DMS114 treated with DMSO at 0.1 percent for 48 hours (cell line): ENCODE measurements at regions not wholly inside any gene's neighbourhood (a gene's known extent, or its start where the extent isn't known, plus 50 kb on each side); places are given as distances from the start of the nearest gene placed in this dataset.

Experiments
- DNase-seq: peaks from one replicate; lab custom pipeline; 2025; ENCODE audit not compliant: unreplicated experiment; lab: John Stamatoyannopoulos, UW

DNA sequence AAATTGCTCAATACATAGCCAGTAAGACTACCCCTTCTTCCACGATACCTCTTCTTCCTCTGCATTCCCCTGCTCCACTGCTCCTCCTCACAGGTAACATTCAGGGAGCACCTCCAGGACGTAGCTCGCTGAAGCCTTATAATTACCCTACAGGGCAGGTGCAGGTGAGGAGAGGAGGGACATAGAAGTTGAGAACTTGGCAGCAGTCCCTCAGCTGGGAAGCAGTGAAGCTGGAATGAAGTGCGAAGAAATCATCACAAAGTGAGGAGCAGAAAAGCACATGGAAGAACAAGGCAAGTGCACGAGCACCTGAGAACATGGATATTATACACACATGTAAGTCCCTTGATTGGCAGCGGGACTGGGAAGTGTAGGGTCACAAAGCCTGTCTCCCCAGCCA lies 118.2 kb downstream of the HSD17B3 start:
- DNase-seq = no peak

DNA sequence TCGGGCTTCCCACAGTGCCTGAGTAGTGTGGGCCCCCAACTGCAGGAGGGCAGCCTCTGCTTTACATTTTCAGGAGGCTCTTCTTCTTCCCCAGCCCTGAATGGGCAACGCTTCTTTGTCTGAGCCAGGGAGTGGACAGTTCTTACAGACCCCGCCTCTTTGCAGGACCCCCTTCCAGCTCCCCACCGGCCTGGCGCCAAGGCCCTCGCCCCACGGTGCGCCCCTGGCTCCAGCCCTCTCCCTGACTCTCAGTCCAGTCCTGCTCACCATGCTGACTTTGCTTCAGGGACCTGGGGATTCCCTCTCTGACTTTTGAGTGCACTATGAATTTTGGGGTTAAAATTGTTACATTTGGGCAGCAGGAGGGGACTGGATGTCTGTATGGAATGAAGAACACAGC lies 123.8 kb downstream of the HSD17B3 start:
- DNase-seq = no peak

DNA sequence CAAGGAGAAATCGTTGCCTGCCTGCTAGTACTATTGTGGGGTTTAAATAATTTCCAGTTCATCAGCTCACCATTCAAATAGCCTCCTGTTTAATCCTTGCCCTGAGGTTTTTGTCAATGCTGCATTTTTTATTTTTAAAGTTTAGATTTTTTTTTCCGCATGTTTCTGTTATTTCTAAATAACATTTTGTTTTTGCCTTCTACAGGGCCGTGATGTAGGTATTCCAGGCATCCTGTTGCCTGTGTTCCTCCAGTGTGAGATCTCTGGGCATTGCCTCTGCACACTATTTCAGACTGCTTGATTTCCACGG lies 124.3 kb downstream of the HSD17B3 start:
- DNase-seq = no peak

DNA sequence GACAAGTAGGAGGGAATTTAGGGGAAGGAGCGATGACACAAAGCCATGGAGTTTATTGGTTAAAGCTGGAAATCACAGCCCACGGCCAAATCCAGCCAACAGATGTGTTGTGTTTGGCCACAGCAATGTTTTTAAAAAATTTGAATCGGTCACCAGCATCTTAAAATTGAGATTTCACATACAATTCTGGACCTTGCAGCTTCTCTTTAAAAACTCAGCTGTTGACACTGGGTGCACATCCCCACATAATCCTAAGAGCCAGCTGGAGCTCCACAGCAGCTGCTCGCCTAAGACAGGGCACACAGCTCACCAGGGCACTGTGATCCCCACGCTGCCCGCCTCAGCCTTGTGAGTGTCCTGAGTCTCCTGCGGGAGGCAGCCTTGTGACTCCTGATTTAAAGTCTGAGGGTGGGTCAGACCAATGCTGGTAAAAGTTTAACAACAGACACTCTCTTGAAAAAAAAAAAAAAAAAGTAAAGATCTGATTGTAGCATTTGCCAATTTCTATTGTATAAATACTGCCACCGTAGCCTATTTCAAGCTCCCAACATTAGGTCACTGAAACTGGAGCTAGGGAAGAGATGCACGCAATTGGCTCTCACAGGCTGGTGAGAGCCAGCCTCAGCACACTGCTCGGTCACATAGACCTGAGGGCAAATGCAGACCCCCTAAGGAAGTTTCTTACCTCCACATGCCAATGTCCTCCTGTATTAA lies 124.8 kb downstream of the HSD17B3 start:
- DNase-seq = no peak

DNA sequence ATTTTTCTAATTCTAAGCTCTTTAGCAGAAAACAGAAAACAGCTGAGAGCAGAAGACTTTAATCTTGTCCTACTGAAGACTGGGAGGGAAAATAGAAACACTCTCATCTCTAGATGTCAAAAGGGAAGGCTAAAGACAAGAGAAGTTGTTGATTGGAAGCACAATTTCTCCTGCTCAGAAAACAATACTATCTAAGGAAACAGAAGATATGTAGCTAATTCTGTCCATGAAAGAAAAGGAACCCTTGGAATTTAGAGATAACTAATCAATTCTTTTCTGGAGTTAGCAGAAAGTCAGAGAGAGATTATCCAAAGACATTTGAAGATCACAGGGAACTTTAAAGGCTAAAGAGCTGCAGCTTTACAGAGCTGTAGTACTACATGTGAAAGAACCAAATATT lies 126.2 kb downstream of the HSD17B3 start:
- DNase-seq = no peak

DNA sequence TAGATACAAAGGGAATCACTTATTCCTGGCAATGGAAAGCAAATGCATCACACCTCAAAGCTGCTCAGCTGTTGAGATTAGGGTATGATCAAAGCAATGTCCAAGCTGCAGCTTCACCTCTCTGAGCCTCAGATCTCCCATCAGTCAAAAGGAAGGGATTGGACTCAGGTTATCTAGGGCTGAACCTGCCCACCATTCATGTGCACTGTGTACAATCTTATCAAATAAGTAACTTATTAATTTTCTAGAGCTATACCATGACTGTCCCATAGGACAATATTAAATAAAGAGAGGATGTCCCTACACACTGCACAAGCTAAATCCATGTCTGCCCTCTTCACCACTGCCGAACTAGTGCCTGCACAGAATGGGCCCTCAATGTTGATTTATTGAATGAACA lies 127.0 kb downstream of the HSD17B3 start:
- DNase-seq = no peak

DNA sequence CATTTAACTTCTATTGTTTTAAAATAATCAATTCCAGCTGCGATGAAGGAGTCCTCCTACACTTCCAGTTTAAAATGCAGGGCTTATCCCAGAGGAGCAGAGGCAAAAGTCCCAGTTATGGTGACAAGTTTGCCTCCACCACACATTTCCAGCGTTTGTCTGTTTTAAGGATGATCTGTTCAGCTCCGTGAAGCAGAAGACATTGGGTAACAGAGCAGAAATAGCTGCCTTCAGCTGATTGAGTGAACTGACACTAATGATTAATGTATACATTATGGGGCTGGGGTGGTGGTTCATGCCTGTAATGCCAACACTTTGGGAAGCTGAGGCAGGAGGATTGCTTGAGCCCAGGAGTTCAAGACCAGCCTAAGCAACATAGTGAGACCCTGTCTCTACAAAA lies 127.6 kb downstream of the HSD17B3 start:
- DNase-seq = no peak

DNA sequence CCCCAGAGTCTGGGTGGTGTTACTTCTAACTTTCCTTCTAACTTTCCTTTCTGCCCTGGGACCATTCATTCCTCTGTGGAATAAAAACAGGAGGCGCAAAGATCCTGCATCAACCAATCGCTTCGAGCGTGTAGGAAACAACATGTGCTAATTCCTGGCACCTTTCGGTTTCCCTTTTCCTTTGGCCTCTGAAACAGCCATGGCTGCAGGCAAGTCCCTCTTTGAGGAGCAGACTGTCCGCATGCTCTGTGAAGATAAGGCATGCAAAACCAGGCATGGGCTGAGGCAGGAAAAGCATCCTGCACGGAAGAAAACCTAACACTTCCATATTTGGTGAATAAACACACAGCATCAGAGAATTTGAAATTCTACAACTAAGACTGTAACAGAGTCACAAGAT lies 128.3 kb downstream of the HSD17B3 start:
- DNase-seq = no peak

DNA sequence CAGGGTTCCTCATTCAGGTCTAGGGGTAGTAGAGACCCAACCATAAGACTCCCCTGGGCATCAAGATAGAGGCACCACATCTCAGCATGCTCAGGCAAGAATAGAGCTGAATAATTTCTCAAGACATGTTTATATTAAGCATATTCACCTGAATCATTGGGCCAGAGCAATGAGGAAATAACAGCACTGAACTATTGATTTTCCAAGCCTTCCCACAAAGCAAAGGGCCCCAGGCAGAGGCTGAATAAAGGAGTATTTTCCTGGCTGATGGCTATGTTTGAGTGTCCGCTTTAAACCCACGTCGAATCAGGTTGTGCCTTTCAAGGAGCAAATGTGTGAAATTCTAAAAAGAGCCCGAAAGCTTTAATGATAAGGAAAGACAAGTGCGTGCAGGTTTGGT lies 129.2 kb downstream of the HSD17B3 start:
- DNase-seq = no peak

DNA sequence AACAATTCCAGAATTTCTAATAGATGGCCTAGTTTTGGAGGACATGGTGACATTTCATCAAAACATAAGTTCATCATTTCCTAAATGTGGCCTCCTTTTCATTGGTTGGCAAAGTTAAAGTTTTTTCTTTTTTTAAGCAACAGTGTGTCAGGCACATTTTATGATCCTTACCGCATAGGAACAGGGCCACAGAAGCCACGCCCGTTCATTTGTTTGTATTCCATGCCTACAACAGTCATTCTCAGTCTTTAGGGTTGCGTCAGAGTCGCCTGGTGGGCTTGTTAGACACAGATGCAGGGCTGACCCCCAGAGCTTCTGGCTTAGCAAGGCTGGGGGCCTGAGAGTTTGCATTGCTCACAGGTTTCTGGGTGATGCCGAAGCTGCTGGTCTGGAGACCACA lies 130.2 kb downstream of the HSD17B3 start:
- DNase-seq = no peak

DNA sequence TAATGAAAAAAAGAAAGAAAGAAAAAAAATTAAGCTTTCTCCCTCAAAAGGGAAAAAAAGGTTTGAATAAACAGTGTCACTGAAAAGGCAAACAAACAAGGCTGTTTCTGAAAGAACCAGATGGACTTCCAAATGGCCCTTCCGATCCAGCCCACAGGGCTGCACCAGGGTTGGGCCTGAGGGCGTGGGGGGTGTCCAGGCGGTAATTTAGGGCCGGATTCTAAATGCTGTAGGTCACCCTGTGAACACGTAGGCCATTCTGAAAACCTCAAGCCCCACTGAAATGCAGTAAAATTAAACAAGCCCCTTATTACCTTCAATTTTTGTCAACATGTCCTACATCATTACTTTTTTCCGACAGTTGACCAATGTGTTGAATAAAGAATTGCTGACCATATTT lies 132.1 kb downstream of the HSD17B3 start:
- no peak for DNase-seq

DNA sequence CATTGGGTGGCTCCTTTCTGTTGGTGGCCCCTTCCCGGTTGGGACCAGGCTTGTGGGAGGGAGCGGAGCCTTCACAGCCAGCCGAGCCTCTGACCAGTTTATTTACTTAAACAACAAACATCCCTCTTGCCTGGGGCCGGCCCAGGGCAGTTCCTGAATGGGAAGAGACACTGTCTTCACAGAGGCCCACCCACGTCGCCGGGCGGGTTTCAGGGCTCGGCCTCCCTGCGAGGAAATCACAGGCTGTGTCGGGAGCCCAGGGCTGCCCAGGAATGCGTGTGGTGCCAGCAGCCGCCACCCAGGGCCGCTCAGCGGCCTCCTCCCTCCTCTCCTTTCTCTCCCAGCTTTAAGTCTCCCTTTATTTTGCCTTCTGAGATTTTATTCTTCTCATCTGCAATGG lies 132.5 kb downstream of the HSD17B3 start:
- DNase-seq = no peak

DNA sequence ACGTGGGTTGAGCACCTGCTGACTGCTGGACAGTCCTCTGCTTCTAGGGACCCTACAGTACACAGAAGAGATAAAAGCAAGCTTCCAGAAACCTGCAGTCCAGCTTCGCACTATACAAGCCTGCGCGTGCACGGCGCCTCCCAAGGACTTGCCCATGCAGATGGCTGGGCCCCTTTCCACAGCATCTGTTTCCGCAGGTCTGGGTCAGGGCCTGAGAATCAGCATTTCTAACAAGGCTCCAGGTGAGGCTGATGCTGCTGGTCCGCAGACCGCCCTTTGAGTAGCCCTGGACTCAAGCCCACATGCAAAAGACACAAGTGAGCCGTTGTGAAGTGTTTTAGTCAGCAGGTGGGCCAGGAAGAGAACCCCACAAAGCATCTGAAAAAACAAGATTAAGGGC lies 133.1 kb downstream of the HSD17B3 start:
- no peak for DNase-seq

DNA sequence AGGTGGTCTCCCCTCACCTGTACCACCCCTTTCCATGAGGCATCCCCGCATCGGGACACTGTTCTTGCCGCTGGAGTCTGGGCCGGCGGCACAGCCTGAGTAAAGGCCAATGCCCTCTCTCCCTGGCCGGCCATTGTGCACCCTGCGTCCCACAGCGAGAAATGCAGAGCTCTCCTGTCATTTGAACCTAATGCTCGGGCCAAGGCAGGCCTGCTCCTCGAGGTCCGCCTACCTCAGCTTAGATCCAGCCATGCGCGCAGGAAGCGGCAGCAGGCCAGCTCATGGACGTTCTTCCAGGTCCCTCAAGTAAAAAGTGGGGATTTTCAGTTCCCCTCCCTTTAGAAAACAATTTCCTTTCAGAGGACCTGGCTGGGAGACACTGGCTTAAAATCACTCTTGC lies 135.0 kb downstream of the HSD17B3 start:
- DNase-seq = no peak

DNA sequence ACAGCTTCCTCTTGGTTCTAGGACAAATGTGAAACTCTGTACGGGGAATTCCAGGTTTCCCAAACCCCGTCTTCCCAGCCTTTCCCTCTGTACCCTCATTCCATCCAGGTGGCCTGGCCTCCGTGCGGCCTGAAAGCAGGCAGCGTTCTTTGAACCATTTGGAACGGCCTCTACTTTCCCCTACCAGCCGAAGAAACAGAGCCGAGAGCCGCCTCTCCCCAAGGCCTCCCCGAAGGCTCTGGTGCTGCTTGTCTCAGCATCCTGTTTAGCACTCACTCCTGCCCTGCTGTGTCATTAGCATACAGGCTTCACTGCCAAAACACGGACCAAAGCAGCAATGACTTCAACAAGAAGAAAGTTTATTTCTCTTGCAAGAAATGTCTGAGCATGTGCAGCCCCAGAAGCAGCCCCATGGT lies 137.7 kb downstream of the HSD17B3 start:
- DNase-seq = no peak

DNA sequence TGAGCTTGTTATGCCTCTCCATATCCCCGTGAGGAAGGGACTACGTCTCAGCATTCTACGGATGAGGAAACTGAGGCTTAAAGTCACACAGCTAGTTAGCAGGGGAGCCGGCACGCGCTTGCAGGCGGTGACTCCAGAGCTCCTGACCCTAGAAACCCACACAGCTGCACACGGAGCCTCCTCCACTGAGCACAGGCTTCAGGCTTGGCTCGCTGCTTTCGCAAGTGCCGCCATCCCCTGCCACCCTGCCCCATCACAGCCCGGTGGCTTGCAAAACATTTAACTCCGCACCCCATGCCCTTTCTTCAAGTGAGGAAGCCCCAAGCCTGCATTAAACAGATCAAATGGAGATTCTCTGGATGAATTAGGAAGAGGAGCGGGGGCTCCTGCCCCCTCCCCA lies 138.3 kb downstream of the HSD17B3 start:
- no peak for DNase-seq

DNA sequence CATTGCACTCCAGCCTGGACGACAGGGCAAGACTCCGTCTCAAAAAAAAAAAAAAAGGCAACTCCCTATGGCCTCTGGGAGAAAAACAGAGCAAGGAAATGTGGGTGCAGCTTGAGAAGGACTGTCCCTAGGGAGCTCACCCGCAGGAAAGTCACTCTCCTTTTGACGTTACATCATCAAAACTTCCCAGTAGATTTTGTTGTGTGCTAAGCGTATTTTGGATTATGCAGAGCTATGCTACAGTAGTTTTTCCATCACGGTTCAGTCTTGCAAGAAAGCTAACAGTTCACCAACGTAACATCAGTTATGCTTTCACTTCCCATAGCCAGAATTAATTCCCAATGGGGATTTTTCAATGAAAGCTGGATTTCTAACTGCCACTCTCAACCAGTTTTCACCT lies 138.8 kb downstream of the HSD17B3 start:
- DNase-seq = no peak

DNA sequence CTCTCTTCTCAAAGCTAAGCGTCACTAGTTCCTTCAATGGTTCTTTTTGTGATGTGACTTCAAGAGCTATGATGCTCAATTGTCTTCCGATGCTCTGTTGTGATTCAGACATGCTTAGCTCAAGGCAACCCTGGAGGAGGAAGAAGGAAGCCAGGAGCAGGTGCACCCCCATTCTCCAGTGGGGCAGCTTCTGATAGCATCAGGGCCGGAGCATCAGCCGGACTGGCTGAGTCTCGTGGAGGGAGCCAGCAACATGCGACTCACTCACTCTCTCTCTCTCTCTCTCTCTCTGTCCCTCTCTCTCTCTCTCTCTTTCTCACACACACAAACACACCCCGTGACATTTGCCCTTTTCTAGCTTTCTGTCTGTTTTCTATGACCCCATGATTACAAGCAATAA lies 140.2 kb downstream of the HSD17B3 start:
- DNase-seq = no peak

DNA sequence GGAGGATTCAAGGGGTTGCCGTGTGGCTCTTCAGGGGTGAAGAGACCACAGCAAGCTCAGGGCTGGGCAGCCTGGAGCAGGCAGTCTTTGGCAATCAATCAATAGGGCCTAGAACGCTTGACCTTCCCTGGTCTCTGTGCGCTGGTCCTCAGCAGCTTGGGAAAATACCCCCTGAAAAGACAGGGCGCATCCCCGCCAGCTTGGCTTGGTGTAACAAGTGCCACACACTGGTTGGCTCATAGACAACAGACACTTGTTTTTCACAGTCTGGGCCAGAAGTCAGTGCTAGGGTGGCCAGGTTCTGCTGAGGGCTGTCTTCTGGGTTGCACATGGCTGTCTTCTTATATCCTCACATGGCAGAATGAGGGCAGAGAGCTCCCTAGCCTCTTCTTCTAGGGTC lies 141.1 kb downstream of the HSD17B3 start:
- DNase-seq = no peak

DNA sequence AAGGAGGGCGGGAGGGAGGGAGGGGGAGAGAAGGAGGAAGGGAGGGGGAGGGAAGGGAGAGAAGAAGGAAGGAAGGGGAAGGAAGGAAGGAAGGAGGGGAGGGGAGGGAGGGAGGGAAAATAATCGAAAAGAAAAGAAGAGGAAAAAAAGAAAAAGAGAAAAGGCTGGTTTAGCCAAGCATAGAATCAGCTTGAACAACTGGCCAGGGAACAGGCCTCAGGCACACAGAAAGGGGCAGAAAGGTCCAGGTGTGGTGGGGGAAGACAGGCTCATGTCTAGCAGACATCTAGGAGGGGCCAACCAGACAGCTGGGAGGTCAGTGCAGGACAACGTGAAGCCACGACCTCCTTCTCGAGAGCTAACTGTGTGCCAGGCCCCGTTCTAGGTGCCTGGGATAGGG lies 141.8 kb downstream of the HSD17B3 start:
- no peak for DNase-seq

DNA sequence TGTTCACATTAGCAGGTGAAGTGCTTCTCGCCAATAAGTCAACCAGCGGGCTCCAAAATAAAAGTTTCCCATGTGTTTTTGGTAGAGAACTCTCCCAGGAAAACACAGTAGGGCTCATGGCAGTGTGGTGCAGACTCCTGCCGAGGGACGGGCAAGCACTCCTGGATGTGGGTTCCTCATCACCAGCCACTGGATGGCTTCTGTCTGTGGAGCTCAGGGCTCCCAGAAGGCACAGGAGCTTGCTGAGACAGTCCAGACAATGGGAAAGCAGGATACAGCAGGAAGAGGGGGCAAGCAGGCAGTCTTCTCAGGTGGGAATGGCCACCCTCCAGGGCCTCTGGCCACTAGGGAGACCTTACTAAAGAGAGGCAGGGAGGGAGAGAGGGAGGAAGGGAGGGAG lies 142.4 kb downstream of the HSD17B3 start:
- no peak for DNase-seq

DNA sequence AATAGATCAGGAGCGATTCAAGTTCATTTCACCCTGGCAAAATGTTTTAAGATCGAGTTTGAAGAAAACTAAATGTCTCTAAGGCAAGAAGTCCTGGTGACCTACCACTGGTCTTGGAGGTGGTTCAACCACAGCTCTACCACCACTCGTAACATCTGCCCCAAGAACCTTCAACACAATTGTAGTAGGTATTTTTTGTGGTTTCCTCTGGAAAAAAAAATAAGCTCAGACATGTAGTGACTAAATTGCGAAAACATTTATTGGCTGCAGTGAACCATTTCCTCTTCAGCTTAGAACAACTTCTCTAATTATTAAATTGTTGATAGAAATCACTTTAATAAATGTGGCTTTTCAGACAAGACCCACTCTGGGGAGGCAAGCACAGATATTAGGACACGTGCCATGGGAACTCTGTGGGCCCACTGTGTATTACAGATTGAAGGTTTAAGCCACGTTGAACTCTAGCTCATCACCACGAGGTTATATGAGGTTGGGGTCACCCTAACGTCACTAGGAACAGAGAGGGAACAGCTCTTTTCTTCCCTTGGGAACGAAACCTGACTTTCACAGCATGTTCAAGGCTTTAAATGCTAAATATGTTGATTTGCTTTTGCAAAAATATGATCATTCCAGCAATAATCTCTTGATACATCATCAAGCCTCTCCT lies 142.9 kb downstream of the HSD17B3 start:
- no peak for DNase-seq

DNA sequence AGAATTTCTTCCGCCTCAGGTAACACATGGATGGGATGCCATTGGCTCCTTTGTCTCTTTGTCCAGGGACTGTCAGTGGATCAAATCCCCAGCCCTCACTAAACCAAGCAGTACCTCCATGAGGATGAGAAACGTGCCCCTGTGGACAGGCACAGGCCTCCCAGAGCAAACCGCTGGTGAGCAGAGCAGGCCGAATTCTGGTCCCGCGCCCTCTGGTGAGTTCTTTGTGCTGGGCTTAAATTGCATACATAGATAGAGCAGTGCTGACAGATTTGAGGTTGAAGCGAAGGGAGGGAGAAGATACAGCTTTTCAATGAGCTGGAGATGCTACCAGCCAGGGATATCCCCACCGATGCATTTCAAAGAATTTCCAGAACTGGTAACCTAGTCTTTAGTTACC lies 143.8 kb downstream of the HSD17B3 start:
- no peak for DNase-seq
